ENCODE measurements at regions not wholly inside any gene's neighbourhood (a gene's known extent, or its start where the extent isn't known, plus 50 kb on each side); places are given as distances from the start of the nearest gene placed in this dataset.

GRCh38 chr4:61086979-61087378 is 113.1 kb upstream of the ADGRL3 start:
- TF ChIP-seq POLR2A (IDR thresholded peaks at IDR 0.05; ENCODE audit: low read depth) (no peak), CTCF (IDR thresholded peaks at IDR 0.05) (no peak), EP300 (IDR thresholded peaks at IDR 0.05) (no peak), POLR2AphosphoS5 (IDR thresholded peaks at IDR 0.05) (no peak)
